Panc1 (cell line): ENCODE measurements at regions not wholly inside any gene's neighbourhood (a gene's known extent, or its start where the extent isn't known, plus 50 kb on each side); places are given as distances from the start of the nearest gene placed in this dataset.

Source experiments
- CTCF ChIP-seq: fragments of 450-650 bp; IDR thresholded peaks from 2 replicates; pipeline ENCODE4 v1.5.1; 2017; ENCODE audit warnings: mild to moderate bottlenecking
- POLR2AphosphoS5 ChIP-seq: IDR thresholded peaks from 2 replicates; pipeline ENCODE4 v1.6.1; 2012; ENCODE audit warnings: mild to moderate bottlenecking, low read depth, low read length, moderate library complexity
- TCF7L2 ChIP-seq: IDR thresholded peaks from 2 replicates; pipeline ENCODE4 v1.6.1; 2011; ENCODE audit warnings: mild to moderate bottlenecking, low read depth, low read length, inconsistent platforms

- TF ChIP-seq TCF7L2 (no peak), CTCF (no peak), POLR2AphosphoS5 (no peak)
Observed at GRCh38 chr12:114302117-114302516, 103.8 kb downstream of the TBX5 start.
